K562 (cell line): ENCODE measurements at regions not wholly inside any gene's neighbourhood (a gene's known extent, or its start where the extent isn't known, plus 50 kb on each side); places are given as distances from the start of the nearest gene placed in this dataset.

Source experiments
- CTCF ChIP-seq, 3 experiments: IDR thresholded peaks in 2 of 3; conservative IDR thresholded peaks in 1 of 3; 2 replicates each; pipeline ENCODE4 v1.5.1; 2011 to 2012; ENCODE audit warnings: low read length in 3 of 3, mild to moderate bottlenecking in 3 of 3, control low read depth in 2 of 3, improper control_type of control experiment in 1 of 3, inconsistent platforms in 1 of 3, low read depth in 1 of 3, mixed read lengths in 1 of 3, moderate library complexity in 1 of 3; ENCODE audit not compliant: insufficient read depth in 2 of 3
- ETV6 ChIP-seq, 3 experiments: fragments of 150-350 bp in 1 of 3; sonication (generic) in 1 of 3; formaldehyde crosslinking in 1 of 3; IDR thresholded peaks; 2 replicates each; pipeline versions ENCODE4 v1.6.1 to v1.8.0; 2014 to 2022; ENCODE audit warnings: borderline replicate concordance in 2 of 3, low read depth in 2 of 3, antibody characterized with exemption in 1 of 3, low read length in 1 of 3, mild to moderate bottlenecking in 1 of 3, missing genetic modification reagents in 1 of 3
- GMEB1 ChIP-seq: fragments of 250-450 bp; sonication (Bioruptor Pico); IDR thresholded peaks from 2 replicates; pipeline ENCODE4 v1.4.0; 2020; ENCODE audit warnings: mild to moderate bottlenecking
- HNRNPK ChIP-seq: fragments of 200-400 bp; formaldehyde crosslinking; IDR thresholded peaks from one replicate; pipeline ENCODE4 v1.6.1; 2018; ENCODE audit warnings: mild to moderate bottlenecking, low read depth, low read length; ENCODE audit not compliant: poor library complexity, severe bottlenecking
- MYNN ChIP-seq, 2 experiments: sonication (generic); formaldehyde crosslinking in 1 of 2; IDR thresholded peaks; 2 replicates each; pipeline versions ENCODE4 v1.5.0 to v1.6.1; 2016 to 2020; ENCODE audit warnings: antibody characterized with exemption in 1 of 2, missing genetic modification reagents in 1 of 2
- SETDB1 ChIP-seq: IDR thresholded peaks from one replicate; pipeline ENCODE4 v1.6.1; 2012; ENCODE audit warnings: low read length, control low read depth, inconsistent platforms
- TEAD2 ChIP-seq: fragments of 450-650 bp; IDR thresholded peaks from 2 replicates; pipeline ENCODE4 v1.6.1; 2016; ENCODE audit warnings: missing genetic modification characterization, control low read depth, missing compliant biosample characterization
- USF2 ChIP-seq: sonication (generic); formaldehyde crosslinking; IDR thresholded peaks from 2 replicates; pipeline ENCODE4 v1.5.0; 2020; ENCODE audit warnings: missing genetic modification reagents
- ZBTB26 ChIP-seq: fragments of 450-650 bp; formaldehyde crosslinking; IDR thresholded peaks from 2 replicates; pipeline ENCODE4 v1.4.0; 2022; ENCODE audit warnings: missing genetic modification characterization
- ZNF384 ChIP-seq: IDR thresholded peaks from 2 replicates; pipeline ENCODE4 v1.6.1; 2012; ENCODE audit warnings: low read depth, low read length, improper control_type of control experiment

- TF ChIP-seq SETDB1 (no peak), ZBTB26 (CRISPR knock-in tag) (no peak), CTCF (IDR thresholded peaks at IDR 0.05 in 2 of 3, conservative IDR thresholded peaks at IDR 0.05 in 1 of 3; ENCODE audit: insufficient read depth in 2 of 3, low read depth in 1 of 3, low read length in 3 of 3) (no peak), USF2 (CRISPR knock-in tag) (no peak), GMEB1 (CRISPR knock-in tag) (no peak), ETV6 (IDR thresholded peaks at IDR 0.05; ENCODE audit: borderline replicate concordance in 1 of 2, low read depth in 2 of 2, low read length in 1 of 2) (no peak), ETV6 (CRISPR knock-in tag; IDR thresholded peaks at IDR 0.05; ENCODE audit: borderline replicate concordance) (no peak), MYNN (IDR thresholded peaks at IDR 0.05) (no peak), MYNN (CRISPR knock-in tag; IDR thresholded peaks at IDR 0.05) (no peak), ZNF384 (no peak), TEAD2 (tag) (no peak), HNRNPK (no peak)
Measured at GRCh38 chr2:217606296-217606695, 396.5 kb downstream of the TNS1 start.
